Keratinocyte (primary cell): ENCODE measurements at regions not wholly inside any gene's neighbourhood (a gene's known extent, or its start where the extent isn't known, plus 50 kb on each side); places are given as distances from the start of the nearest gene placed in this dataset.

Experiments
- DNase-seq: peaks from one replicate; pipeline ENCODE4 v3.0.0-alpha.2; 2011; ENCODE audit warnings: low read depth, missing footprints, low spot score
- FAIRE-seq: peaks from 2 replicates; lab custom pipeline; 2011; peaks lifted over from hg19 to GRCh38; lab: Jason Lieb, UNC
- H2AFZ ChIP-seq: 2 replicates; pipeline ENCODE4 v1.6.0; 2012; ENCODE audit warnings: low read length, control low read depth, inconsistent platforms; ENCODE audit not compliant: control insufficient read depth
- H3K27ac ChIP-seq: 2 replicates; pipeline ENCODE4 v1.5.1; 2011; ENCODE audit warnings: low read length; ENCODE audit not compliant: control insufficient read depth, insufficient read depth
- H3K27me3 ChIP-seq: 3 replicates; pipeline ENCODE4 v1.6.0; 2011; ENCODE audit warnings: low read length; ENCODE audit not compliant: control insufficient read depth, insufficient read depth; ENCODE audit errors: extremely low read depth
- H3K36me3 ChIP-seq, 2 experiments: 2 replicates in 1 of 2; 3 replicates in 1 of 2; pipeline ENCODE4 v1.5.1; 2011; ENCODE audit warnings: low read length in 2 of 2, mild to moderate bottlenecking in 1 of 2; ENCODE audit not compliant: control insufficient read depth in 2 of 2, insufficient read depth in 2 of 2; ENCODE audit errors: extremely low read depth in 1 of 2
- H3K4me1 ChIP-seq: 3 replicates; pipeline ENCODE4 v1.5.1; 2011; ENCODE audit warnings: low read length; ENCODE audit not compliant: control insufficient read depth, insufficient read depth; ENCODE audit errors: extremely low read depth
- H3K4me2 ChIP-seq: 3 replicates; pipeline ENCODE4 v1.6.0; 2011; ENCODE audit warnings: low read depth, low read length; ENCODE audit not compliant: control insufficient read depth, insufficient read depth; ENCODE audit errors: extremely low read depth
- H3K4me3 ChIP-seq, 3 experiments: fragments of 200-600 bp in 1 of 3; sonication (generic) in 1 of 3; 2 replicates in 2 of 3; 3 replicates in 1 of 3; pipeline ENCODE4 v1.5.1; 2011 to 2016; ENCODE audit warnings: low read length in 3 of 3, mild to moderate bottlenecking in 3 of 3, control low read depth in 2 of 3, inconsistent platforms in 1 of 3, low read depth in 1 of 3, mixed read lengths in 1 of 3, mixed run types in 1 of 3, moderate library complexity in 1 of 3; ENCODE audit not compliant: control insufficient read depth in 2 of 3, insufficient read depth in 2 of 3; ENCODE audit errors: extremely low read depth in 1 of 3
- H3K79me2 ChIP-seq: 2 replicates; pipeline ENCODE4 v1.6.0; 2012; ENCODE audit warnings: low read length; ENCODE audit not compliant: control insufficient read depth, insufficient read depth
- H3K9ac ChIP-seq: 3 replicates; pipeline ENCODE4 v1.6.0; 2011; ENCODE audit warnings: low read length; ENCODE audit not compliant: control insufficient read depth, insufficient read depth; ENCODE audit errors: extremely low read depth
- H3K9me1 ChIP-seq: 3 replicates; pipeline ENCODE4 v1.6.0; 2011; ENCODE audit warnings: low read length; ENCODE audit not compliant: control insufficient read depth, insufficient read depth; ENCODE audit errors: extremely low read depth
- H3K9me3 ChIP-seq: 2 replicates; pipeline ENCODE4 v1.5.1; 2012; ENCODE audit warnings: low read depth, low read length; ENCODE audit not compliant: control insufficient read depth
- H4K20me1 ChIP-seq: 3 replicates; pipeline ENCODE4 v1.6.0; 2011; ENCODE audit warnings: low read length; ENCODE audit not compliant: control insufficient read depth, insufficient read depth; ENCODE audit errors: extremely low read depth
- CTCF ChIP-seq, 3 experiments: IDR thresholded peaks in 1 of 3; conservative IDR thresholded peaks in 1 of 3; optimal IDR thresholded peaks in 1 of 3; 2 replicates in 2 of 3; 3 replicates in 1 of 3; pipeline versions ENCODE3 to v1.5.1; 2011; ENCODE audit warnings: low read length in 3 of 3, mild to moderate bottlenecking in 3 of 3, moderate library complexity in 2 of 3, control low read depth in 1 of 3, inconsistent platforms in 1 of 3; ENCODE audit not compliant: insufficient read depth in 2 of 3; ENCODE audit errors: extremely low read depth in 1 of 3
- EZH2 ChIP-seq: IDR thresholded peaks from one replicate; pipeline ENCODE4 v1.6.1; 2012; ENCODE audit warnings: inconsistent platforms, mild to moderate bottlenecking, low read length, moderate library complexity
- dilution Hi-C: fragments of 300-500 bp; cut with MboI; formaldehyde crosslinking; loops from one replicate; pipeline ENCODE4 v1.7.0; 2020; ENCODE audit warnings: low sequenced_read_pairs; ENCODE audit not compliant: extremely low pct_ligation_motif_present

GRCh38 chr1:208387908-208388811 is 144.0 kb upstream of the PLXNA2 start:
- no peak overlapping the region for H3K9ac ChIP-seq
- H3K9me1 ChIP-seq: no peaks in the 10 kb centered on the region
- H3K4me1 ChIP-seq: no peaks in the 10 kb centered on the region
- no peaks in the 10 kb centered on the region for H4K20me1 ChIP-seq
- DNase-seq (no peak), FAIRE-seq (no peak)
- H3K27me3 ChIP-seq: no peaks in the 10 kb centered on the region
- no peaks in the 10 kb centered on the region for H3K36me3 ChIP-seq
- H3K27ac ChIP-seq: no peak overlapping the region
- no peak for TF ChIP-seq EZH2
- no peak for TF ChIP-seq CTCF (optimal IDR thresholded peaks at IDR 0.05 in 1 of 3, IDR thresholded peaks at IDR 0.05 in 1 of 3, conservative IDR thresholded peaks at IDR 0.05 in 1 of 3; ENCODE audit: extremely low read depth in 1 of 3, insufficient read depth in 2 of 3, low read length in 3 of 3)
- no peaks in the 10 kb centered on the region for H3K9me3 ChIP-seq
- dilution Hi-C loops: no loop called here
- no peak overlapping the region for H3K4me2 ChIP-seq
- no peaks in the 10 kb centered on the region for H3K79me2 ChIP-seq
- H3K4me3 ChIP-seq: no peak overlapping the region
- H2AFZ ChIP-seq: no peak overlapping the region

DNA sequence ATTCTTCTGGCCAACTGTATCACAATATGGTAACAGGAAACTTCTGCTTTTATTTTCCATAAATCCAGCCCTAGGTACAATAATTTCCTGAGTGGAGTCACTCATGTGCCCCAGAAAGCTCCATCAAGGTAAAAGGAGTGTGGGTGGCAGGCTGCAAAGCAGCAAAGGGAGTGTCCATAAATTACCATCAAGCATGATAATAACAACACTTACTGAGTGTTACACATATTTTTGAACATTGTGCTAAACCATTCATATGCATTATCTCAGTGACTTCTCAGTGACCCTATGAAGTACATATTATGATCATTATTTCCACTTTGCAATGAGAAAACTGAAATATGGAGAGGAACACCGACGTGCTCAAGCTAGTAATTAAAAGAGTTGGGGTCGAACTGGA is 149.2 kb upstream of the PLXNA2 start:
- H3K9me1 ChIP-seq: no peaks in the 10 kb centered on the region
- no peaks in the 10 kb centered on the region for H3K36me3 ChIP-seq
- H4K20me1 ChIP-seq: no peaks in the 10 kb centered on the region
- no peak for FAIRE-seq
- H2AFZ ChIP-seq: no peak overlapping the region
- H3K4me3 ChIP-seq: no peak overlapping the region
- no peak overlapping the region for H3K27ac ChIP-seq
- DNase-seq: no peak
- dilution Hi-C loops: no loop called here
- TF ChIP-seq EZH2 (no peak), CTCF (optimal IDR thresholded peaks at IDR 0.05 in 1 of 3, IDR thresholded peaks at IDR 0.05 in 1 of 3, conservative IDR thresholded peaks at IDR 0.05 in 1 of 3; ENCODE audit: extremely low read depth in 1 of 3, insufficient read depth in 2 of 3, low read length in 3 of 3) (no peak)
- no peaks in the 10 kb centered on the region for H3K27me3 ChIP-seq
- H3K4me2 ChIP-seq: no peak overlapping the region
- no peaks in the 10 kb centered on the region for H3K4me1 ChIP-seq
- H3K79me2 ChIP-seq: no peaks in the 10 kb centered on the region
- H3K9ac ChIP-seq: no peak overlapping the region
- no peaks in the 10 kb centered on the region for H3K9me3 ChIP-seq
